ENCODE measurements at regions not wholly inside any gene's neighbourhood (a gene's known extent, or its start where the extent isn't known, plus 50 kb on each side); places are given as distances from the start of the nearest gene placed in this dataset.
"Not testable (repeated sequence)": the region's sequence is repeated elsewhere in the genome, so short reads cannot be mapped to it uniquely, and the experiment has no call there.

- not testable (repeated sequence) for TF ChIP-seq CTCF (IDR thresholded peaks at IDR 0.05); ZFX (IDR thresholded peaks at IDR 0.05; ENCODE audit: borderline replicate concordance)
Observed at GRCh38 chr16:51831034-51831433, 680.0 kb upstream of the SALL1 start.
